Left ventricle myocardium inferior (tissue), 1 donor: ENCODE measurements at regions not wholly inside any gene's neighbourhood (a gene's known extent, or its start where the extent isn't known, plus 50 kb on each side); places are given as distances from the start of the nearest gene placed in this dataset.
"Not testable (repeated sequence)": the region's sequence is repeated elsewhere in the genome, so short reads cannot be mapped to it uniquely, and the experiment has no call there.

ENCODE experiments used
- DNase-seq: peaks from one replicate; pipeline ENCODE4 v3.0.0-alpha.2; 2020
- H3K27ac ChIP-seq: fragments of 200-600 bp; replicated peaks from 2 replicates; pipeline ENCODE4 v1.8.0; 2021
- H3K27me3 ChIP-seq: fragments of 200-600 bp; 2 replicates; pipeline ENCODE4 v1.8.0; 2021; ENCODE audit warnings: low read depth
- H3K36me3 ChIP-seq: fragments of 200-600 bp; 2 replicates; pipeline ENCODE4 v1.8.0; 2021
- H3K4me1 ChIP-seq: fragments of 200-600 bp; 2 replicates; pipeline ENCODE4 v1.8.0; 2021
- H3K4me3 ChIP-seq: fragments of 200-600 bp; 2 replicates; pipeline ENCODE4 v1.8.0; 2021; ENCODE audit warnings: mild to moderate bottlenecking, moderate library complexity
- H3K9me3 ChIP-seq: fragments of 200-600 bp; replicated peaks from 2 replicates; pipeline ENCODE4 v1.8.0; 2021
- CTCF ChIP-seq: fragments of 200-600 bp; IDR thresholded peaks from 2 replicates; pipeline ENCODE4 v1.8.0; 2021; ENCODE audit warnings: antibody characterized with exemption, mild to moderate bottlenecking, borderline replicate concordance
- intact Hi-C: fragments of 100-400 bp; cut with micrococcal nuclease; formaldehyde crosslinking; loops from one replicate; pipeline ENCODE4 v1.11.0; 2022
- donor health status: DM: no; HTN: yes; CAD: no; lungs with severe emphysema.

- intact Hi-C loops = no loop called here
- Histone ChIP-seq H3K36me3 (no peaks in the 10 kb centered on the region), H3K27ac (peak overlapping the region; percentile 88), H3K27me3 (no peaks in the 10 kb centered on the region), H3K9me3 (no peaks in the 10 kb centered on the region), H3K4me1 (peaks cover 37% of the 10 kb centered on the region), H3K4me3 (peak overlapping the region; percentile 33)
- no peak for TF ChIP-seq CTCF
- peak; percentile 17 for DNase-seq
These were observed 96.8 kb upstream of the PALMD start for GRCh38 chr1:99548943-99549605.

- Histone ChIP-seq H3K9me3 (no peaks in the 10 kb centered on the region), H3K4me3 (no peak overlapping the region), H3K27ac (peak overlapping the region; percentile 88), H3K27me3 (no peaks in the 10 kb centered on the region), H3K36me3 (no peaks in the 10 kb centered on the region), H3K4me1 (peaks cover 30% of the 10 kb centered on the region)
- no peak for DNase-seq
- intact Hi-C loops = no loop called here
- no peak for TF ChIP-seq CTCF
These were observed 95.7 kb upstream of the PALMD start for GRCh38 chr1:99550198-99550597.

- intact Hi-C loops = no loop called here
- TF ChIP-seq CTCF = no peak
- no peaks in the 10 kb centered on the region for H3K9me3 ChIP-seq
- no peak overlapping the region for H3K4me3 ChIP-seq
- peaks cover 25% of the 10 kb centered on the region for H3K4me1 ChIP-seq
- H3K36me3 ChIP-seq = no peaks in the 10 kb centered on the region
- H3K27ac ChIP-seq = no peak overlapping the region
- no peak for DNase-seq
- no peaks in the 10 kb centered on the region for H3K27me3 ChIP-seq
These were observed 93.9 kb upstream of the PALMD start for GRCh38 chr1:99551812-99552614.

- Histone ChIP-seq H3K9me3 (no peaks in the 10 kb centered on the region), H3K4me1 (peaks cover 18% of the 10 kb centered on the region), H3K27ac (no peak overlapping the region), H3K36me3 (no peaks in the 10 kb centered on the region), H3K27me3 (no peaks in the 10 kb centered on the region), H3K4me3 (no peak overlapping the region)
- DNase-seq = no peak
- no peak for TF ChIP-seq CTCF
- intact Hi-C loops = no loop called here
These were observed 92.6 kb upstream of the PALMD start for GRCh38 chr1:99553301-99553700.

GRCh38 chr1:99553819-99554218, 92.1 kb upstream of the PALMD start:
- H3K9me3 ChIP-seq, DNase-seq, H3K4me3 ChIP-seq, H3K27me3 ChIP-seq, intact Hi-C loops, H3K27ac ChIP-seq, H3K36me3 ChIP-seq: not testable (repeated sequence)
- peaks cover 13% of the 10 kb centered on the region for H3K4me1 ChIP-seq

- Histone ChIP-seq H3K4me3 (no peak overlapping the region), H3K27ac (no peak overlapping the region), H3K36me3 (no peaks in the 10 kb centered on the region), H3K4me1 (peaks cover 4% of the 10 kb centered on the region), H3K27me3 (no peaks in the 10 kb centered on the region), H3K9me3 (no peaks in the 10 kb centered on the region)
- TF ChIP-seq CTCF = no peak
- no peak for DNase-seq
- intact Hi-C loops = no loop called here
These were observed 91.2 kb upstream of the PALMD start for GRCh38 chr1:99554727-99555126.
